HG02588 (cell line): ENCODE measurements at regions not wholly inside any gene's neighbourhood (a gene's known extent, or its start where the extent isn't known, plus 50 kb on each side); places are given as distances from the start of the nearest gene placed in this dataset.

Source experiments
- ATAC-seq: cut with Tn5 transposase; IDR thresholded peaks from one replicate; pipeline ENCODE4 v1.9.1; 2021; ENCODE audit warnings: mild to moderate bottlenecking, moderate library complexity; ENCODE audit not compliant: unreplicated experiment

DNA sequence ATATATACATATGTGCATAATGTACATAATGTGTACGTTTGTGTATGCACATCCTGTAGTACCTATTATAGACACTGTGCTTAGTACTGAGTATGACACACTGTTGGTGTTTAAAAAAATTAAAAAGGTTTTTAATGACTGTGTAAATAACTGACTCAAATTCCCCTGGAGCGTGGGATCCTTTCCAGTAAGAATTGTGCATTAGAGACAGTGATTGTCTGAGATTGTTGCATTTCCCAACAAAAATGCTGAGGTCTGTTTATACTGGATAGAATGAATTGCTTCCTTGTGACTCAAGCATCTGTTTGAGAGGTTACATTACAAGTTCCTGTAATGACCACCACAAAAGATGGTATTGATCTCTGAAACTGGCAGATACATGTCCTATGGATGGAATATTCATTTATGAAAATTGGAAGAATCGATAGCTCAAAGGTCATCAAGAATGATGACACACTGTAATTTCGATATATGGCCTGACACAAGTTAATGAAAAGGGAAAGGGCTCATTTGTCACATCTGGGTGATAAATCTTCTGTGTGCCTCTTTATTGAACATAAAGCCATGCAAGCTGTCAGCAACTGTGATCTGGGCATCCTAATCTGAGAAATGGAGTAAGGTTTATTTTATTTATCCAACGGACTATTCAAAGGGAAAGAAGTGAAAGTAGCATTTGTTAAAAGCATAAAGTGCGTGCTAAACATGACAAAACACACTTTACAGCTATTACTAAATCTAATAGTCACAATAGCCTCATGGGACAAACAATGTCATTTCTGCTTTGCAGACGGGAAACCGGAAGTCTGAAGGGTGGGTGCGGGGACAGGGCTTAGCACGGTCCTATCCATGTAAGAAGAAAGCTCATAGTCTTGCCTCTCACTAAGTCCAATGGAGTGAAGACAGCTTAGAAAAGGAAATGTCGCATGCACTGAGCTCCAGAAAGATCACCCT lies 228.8 kb downstream of the CDH11 start:
- no peak for ATAC-seq

DNA sequence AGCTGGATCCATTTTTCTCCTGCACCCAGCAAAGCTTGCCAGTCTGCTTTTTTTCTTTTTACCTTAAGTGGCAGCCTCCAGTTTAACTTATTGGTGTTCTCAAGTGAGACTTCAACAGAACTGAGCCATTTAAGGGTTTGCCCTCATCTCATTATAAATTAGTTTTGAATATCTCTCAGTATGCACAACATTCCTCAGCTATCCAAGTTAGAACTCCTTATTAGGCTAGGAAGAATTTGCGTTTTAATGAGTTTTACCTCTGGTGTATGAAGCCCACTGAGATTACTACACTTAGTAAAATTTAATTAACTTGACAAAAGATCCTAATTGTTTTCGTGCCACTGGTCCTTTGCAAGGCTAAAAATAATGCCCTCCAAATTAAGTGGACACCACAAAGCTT lies 232.4 kb downstream of the CDH11 start:
- ATAC-seq = no peak

DNA sequence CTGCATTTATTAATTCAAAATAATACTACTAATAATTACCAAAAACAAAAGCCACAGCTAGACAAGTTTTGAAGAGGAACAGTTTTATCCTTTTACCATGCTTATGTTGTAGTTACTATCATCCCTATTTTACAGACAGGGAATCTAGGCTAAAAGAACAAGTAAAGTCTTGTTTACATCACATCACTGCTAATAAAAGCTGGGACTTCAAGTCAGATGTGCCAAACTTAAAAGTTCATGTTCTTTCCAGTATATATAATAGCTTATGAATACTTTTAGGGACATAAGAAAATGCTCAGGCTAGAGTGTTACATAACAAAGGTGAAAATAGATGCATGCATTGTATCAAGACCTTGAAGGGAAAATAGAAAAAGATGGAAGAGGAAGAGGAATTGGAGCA lies 234.2 kb downstream of the CDH11 start:
- no peak for ATAC-seq

DNA sequence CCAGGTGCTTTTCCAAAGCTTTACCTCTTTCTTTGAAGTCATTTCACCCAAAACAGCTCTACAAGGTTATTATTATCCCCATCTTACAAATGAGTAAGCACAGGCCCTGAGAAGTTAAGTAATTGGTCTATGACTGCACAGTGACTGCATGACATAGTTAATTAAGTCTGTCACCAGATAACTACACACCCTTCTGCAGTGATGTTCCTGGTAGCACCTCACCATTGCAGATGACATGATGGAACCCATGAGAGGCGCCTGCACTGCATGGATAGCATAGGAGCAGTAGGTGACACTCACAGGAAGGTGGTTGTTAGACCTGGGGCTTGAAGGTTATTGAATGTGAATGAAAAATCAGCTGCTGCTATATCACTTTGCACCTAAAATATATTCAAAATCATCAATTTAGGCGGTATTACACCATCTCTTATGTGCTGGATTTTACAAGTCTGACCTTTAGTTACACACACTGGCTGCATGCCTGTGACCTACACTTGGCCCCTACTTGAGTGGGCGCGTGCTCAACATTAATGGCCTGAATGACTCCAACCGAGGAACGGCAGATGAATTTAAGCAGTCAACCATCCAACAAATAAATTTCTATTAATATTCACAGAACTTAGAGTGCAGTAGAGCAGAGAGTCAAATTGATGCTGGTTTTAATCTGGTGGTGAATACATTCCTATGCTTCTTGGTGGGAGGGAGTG lies 239.6 kb downstream of the CDH11 start:
- no peak for ATAC-seq

DNA sequence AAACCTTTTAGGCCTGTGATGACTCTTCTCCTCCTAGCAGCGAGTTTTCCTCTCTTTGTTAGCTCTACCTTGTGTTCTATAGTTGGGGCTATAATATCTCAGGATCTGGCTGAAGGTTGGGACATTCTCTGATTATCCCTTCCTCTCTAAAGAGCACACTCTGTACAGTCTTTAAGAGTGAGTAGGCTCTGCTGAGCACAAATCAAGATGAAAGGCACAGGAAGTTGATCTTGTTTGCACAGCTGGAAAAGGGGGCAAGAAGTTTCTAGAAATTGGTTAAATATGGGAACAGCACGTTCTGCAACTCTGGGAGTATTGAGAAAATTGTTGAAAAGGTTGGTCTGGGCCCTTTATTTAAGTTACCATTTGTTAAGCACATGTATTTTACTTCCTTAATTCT lies 240.9 kb downstream of the CDH11 start:
- ATAC-seq = no peak

DNA sequence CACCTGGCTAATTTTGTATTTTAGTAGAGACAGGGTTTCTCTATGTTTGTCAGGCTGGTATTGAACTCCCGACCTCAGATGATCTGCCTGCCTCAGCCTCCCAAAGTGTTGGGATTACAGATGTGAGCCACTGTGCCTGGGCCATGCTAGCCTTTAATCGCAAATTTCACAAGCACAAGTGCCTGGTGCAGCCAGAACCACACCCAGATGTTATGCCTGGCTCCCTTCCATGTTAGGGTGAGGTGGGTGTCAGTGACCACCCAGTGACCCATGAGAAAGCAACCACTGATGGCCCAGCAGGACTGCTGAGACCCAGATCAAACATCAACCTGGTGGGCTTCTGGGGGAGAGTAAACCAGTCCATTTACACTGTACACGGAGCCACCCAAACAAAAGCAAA lies 241.9 kb downstream of the CDH11 start:
- ATAC-seq = no peak

DNA sequence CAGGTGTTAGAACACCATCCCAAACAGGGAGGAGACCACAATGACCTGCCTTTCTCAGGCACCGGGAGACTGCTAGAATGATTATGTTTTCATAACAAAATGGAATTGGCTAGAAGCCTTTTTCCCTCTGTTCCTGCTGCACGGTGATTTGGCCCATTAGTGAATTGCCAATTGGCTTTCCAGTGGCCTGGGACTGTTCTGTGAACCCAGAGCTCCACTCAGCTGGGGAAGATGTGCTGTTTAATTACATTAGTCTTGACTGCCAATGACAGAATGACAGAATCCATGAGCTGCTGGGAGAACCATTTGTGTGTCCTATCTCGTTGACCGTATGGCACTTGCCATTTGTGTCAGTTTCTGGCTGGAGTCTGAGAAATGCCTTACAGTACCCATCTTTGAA lies 242.9 kb downstream of the CDH11 start:
- ATAC-seq = no peak

DNA sequence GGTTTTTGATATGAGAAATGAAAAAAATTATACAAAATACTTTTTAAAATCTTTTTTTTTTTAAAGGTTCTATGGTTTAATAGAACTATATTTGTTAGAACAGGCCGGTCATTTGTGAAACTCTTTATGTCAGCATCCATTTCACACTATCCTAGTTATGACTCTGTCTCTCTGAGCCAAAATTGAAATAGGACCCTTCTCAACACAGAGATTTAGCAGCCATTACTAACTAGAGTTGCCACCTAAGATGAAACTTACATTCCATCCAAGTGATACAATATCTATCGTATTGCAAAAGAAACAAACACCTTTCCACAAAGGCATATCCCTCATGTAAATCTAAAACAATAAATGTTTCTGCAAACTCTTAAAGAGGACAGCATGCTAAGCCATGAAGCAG lies 249.8 kb downstream of the CDH11 start:
- no peak for ATAC-seq

DNA sequence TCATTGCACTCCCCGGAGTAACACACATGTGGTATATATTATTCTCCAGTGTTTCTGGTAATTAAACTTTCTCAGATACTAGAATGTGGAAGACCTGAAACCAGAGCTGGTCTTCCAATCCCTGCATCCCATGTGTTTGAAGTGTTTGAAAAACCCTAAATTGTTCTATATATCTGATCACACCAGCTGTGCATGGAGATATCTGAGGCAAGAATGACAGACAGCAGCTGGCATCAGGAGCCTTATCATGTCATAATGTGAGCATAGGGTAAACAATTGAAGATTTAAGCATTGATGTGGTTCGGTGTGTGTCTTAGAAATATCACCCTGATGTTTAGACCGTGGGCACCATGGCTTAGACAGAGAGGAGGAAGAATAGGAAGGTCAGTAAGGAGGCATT lies 251.0 kb downstream of the CDH11 start:
- no peak for ATAC-seq

DNA sequence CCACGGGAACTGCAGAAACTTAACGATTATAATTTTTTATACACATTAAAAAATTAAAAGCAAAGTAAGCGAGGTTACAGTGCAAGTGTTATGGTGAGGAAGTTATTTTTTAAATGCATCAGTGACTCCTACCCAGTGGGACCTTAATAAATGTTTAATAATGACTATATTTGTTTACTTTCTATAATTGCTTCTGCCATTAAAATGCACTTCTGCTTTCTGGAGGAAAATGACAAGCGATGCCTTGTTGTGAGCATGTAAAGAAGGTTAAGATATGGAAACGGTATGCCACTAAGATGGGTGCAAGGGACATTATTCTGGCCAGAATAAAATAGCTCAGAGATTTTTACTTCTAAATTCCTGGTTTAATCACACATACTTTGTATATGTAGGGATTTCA lies 252.1 kb downstream of the CDH11 start:
- no peak for ATAC-seq

DNA sequence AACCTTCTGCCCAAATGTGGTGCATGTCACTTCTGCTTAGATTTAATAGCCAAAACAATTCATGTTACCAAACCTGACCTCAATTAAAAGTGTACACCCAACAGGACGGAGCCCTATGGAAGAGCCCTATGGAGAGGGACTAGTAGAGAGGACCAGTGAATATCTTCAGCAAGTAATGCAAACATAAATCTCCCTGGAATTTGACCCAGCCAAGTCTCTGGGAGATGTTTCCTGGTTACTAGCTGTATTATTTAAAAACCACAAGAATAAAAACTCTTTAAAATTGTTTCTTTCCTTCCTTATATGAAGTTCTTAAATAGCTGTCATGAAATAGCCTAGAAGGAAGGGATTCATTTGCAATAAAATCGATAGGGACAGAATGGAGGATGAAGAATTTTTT lies 255.8 kb downstream of the CDH11 start:
- ATAC-seq = no peak

DNA sequence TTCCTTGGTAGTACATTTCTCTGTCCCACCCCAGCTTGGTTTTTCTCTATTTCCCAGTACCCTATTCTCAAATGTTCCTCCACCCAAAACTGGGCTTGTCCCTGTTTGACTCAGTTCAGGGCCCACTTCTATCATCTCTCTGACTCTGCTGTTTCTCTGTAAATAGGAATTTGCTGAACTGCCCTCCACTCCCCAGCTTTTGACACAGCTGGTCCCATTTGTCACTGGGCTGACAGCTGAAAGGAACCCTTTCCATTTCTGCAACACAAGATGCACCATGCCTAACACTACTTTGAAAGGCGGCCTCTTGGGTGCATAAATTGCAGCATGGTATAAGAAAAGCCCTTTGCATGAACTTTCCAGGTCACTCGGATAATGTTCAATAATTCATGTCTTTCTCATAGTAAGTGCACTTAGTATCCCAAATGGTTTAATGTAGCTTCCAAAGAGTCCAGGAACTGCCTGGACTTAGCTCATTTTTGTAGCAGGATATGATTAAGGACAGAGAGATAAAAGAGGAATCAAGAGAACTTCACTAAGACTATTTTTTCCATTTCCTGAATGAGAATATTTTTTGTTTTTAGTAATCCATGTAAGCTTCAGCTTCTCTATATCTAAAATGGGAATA lies 256.7 kb downstream of the CDH11 start:
- no peak for ATAC-seq

DNA sequence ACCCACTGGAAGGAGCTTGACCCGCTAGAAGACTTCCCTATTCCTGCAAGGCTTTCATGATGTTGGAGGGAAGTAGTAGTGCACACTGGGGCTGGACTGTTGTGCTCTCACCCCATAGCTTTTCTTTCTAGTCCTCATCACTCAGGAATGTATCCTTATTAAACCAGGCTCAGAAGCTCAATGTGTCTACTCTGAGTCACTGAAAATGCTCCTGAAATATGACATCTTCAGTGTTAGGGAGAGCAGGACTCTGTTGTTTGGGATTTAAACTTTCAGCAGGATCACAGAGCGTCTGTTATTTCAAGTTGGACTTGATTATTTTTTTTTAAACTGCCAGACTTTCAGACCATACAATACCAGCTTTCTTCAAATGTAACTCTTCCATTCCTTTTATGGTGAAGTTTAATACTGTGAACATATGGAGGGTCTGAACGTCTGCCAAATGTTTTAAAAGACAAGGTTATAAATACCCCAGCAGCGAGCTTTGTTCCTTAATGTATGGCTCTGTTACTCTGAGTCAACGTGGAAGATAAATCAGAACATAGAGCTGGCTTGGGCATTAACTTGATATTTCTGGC lies 257.5 kb downstream of the CDH11 start:
- no peak for ATAC-seq

DNA sequence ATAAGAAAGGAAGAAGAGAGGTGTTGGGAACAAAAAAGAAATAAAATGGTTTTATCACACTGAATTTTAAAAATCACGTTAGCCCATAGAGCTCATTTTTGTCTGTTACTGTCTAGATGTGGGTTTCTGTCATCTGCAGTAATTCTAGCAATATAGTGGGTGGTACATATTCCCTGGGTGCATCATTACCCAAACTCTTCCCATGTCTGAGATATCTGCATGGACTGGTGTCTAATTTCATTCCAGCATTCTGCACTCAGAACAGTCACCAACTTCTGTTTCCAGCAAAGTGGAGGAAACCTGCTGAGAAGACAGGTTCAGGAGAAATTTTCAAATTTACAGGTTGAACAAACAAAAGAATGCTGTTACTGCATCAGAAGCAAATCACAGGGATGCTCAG lies 263.8 kb downstream of the CDH11 start:
- ATAC-seq = no peak

DNA sequence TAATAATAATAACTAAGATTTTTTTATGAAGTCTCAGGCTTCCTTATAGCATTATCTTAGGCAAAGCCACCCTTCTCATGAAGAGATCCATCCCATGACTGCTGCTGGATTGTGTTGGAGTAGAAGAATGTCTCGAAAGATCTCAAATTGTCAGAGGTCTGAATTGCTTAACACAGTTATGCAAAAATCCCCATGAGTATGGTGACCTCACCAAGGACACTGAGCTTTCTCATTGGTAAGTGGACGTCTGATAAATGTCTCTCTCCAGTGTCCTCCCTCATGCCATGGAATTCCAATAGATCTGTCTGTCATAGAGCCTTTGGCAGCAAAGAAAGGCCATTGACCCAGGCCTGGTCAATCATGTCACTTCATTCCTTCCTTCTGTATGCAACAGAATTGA lies 264.5 kb downstream of the CDH11 start:
- no peak for ATAC-seq

DNA sequence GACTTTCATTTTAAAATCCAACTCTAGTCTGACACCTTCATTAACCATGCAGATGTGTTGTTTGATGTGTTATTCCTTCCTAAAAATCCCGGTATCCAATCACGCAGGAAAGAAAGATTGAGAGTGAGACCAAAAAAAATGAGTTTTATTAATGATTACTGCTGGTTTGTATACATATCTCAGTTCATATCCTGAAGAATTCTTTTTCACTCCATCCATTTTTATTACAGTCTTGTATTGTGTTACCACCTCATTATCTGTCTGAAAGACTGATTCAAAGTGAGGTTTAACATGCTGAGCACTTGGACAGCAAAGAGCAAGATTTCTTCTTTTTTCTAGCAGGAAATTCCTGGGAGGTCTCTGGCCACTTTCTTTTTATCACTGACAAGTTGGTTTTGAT lies 268.3 kb downstream of the CDH11 start:
- no peak for ATAC-seq

DNA sequence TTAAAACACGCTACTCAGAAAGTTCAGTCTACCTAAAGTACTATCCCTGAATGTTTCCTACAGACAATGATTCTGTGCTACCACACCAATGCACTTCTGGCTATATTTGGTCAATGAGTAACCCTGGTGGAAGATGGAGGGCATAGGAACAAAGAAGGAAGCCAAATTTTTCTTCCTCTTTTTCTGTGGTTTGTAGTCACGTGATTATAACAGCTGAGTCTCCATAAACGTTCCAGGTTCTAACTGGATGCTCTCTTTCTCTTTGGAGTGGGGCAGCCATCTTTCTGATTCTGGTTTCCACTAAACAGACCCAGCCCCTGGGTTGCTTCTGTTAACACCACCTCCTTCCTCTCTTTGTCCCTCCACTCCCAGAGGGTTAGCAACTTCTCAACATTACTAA lies 274.9 kb downstream of the CDH11 start:
- no peak for ATAC-seq

DNA sequence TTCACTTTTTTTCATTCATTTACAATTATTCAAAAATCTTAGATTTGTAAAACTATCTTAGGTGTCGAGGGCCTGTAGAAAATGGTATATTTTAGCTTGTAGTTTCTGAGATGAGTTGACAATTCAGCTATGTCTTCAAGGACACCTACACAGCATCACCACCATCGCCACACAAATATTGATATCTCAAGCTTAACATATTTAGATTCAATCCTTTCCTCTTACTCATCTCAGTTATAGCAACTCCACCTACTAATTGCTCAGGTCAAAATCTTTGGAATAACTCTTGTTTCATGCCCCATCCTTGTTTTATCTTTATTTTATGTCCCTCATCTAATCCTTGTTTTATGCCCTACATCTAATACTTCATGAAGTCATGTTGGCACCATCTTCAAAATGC lies 276.8 kb downstream of the CDH11 start:
- ATAC-seq = no peak

DNA sequence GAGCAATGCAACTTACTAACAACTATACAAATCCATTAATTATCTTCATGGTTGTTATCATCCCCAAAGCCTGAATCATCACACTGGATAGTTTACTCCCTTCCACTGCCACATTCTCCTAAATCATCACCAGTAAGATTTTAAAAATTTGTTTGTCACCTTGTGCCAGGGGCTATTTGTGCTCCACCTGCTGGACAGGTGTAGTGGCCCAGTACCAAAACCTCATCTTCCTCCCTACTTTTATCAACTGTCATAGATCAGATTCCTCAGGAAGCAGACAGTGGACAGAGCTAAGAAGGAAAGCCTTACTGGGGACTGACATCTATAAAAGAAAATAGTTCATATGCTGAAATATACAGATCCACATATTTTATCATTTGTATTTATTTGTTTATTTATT lies 280.4 kb downstream of the CDH11 start:
- ATAC-seq = no peak

DNA sequence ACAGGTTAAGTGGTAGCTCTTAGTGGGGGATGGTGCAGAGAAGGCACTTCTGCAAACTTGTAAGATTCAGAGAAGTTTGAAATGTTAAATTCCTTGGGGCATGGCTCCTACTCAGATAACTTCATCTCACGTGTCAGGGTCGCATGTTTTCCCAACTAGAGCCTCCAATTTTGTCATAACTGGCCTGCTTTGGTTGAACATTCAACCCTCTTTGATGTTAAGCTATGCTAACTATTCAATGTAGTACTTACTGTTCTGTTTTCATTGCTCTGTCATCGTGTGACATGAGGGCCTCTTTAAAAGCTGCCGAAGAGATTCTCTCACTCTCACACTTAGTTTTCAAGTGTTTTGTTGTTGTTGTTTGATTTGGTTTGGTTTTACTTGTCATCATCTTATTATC lies 280.8 kb downstream of the CDH11 start:
- no peak for ATAC-seq

DNA sequence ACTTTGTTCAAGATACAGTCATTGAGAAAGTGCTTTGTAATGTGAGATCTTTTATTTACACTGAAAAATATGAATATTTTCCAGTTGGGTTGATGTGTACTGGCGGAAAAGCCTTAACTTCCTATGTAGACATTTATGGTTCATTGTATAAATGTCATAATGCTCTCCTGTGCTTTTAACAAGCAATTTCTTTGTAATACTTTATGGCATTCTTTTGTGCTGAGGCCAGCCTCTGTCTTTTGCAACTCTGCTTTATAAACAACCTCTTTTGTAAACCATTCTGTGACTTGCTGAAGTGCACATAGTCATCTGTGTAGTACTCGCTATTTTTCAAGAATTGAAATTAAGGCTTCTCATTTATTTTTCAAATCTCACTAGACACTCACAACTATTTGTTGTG lies 291.2 kb downstream of the CDH11 start:
- ATAC-seq = no peak

DNA sequence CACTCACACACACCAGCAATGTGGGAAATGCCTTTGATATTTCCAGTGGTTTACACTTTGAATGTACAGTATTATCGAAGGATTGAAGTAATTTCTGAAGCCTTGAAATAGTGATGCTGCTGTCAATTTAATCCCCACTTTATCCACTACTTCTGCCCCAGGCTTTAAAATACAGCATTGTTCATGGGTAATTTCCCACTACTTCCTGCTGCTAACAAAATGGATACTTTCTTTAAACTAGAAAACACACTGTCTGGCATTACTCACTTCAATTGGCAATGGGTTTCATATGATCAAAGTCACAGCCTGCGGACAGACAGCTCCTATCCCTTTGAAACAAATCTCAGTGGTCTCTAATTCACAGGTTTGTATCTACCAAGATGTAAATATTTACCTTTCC lies 292.2 kb downstream of the CDH11 start:
- ATAC-seq = no peak
